Naive thymus-derived CD4-positive, alpha-beta T cell (primary cell): ENCODE measurements at regions not wholly inside any gene's neighbourhood (a gene's known extent, or its start where the extent isn't known, plus 50 kb on each side); places are given as distances from the start of the nearest gene placed in this dataset.

Experiments used
- ATAC-seq: fragments of 150-1000 bp; cut with Tn5 transposase; 2 replicates; pipeline ENCODE4 v1.10.0; 2021; ENCODE audit warnings: mild to moderate bottlenecking, moderate library complexity
- CTCF ChIA-PET: fragments of 350-600 bp; sonication (Branson Sonifier 250); formaldehyde crosslinking; loops from one replicate; lab custom pipeline; 2021; ENCODE audit warnings: antibody characterized with exemption; lab: Charles Lee
- POLR2A ChIA-PET: fragments of 350-600 bp; sonication (Branson Sonifier 250); formaldehyde crosslinking; loops from one replicate; lab custom pipeline; 2021; ENCODE audit warnings: antibody characterized with exemption, inconsistent platforms; lab: Charles Lee
- DNase-seq, 9 donors: peaks; one replicate each; pipeline versions ENCODE4 v3.0.0 to v3.0.0-alpha.2; 2020 to 2022; ENCODE audit warnings: mixed read lengths in 1 of 9
- H3K27ac ChIP-seq: one replicate; pipeline ENCODE4 v1.7.0; 2013; ENCODE audit warnings: mild to moderate bottlenecking, low read depth, low read length, moderate library complexity
- H3K27me3 ChIP-seq, 2 donors: one replicate each; pipeline ENCODE4 v1.7.0; 2013; ENCODE audit warnings: low read length in 2 of 2, mild to moderate bottlenecking in 2 of 2, moderate library complexity in 2 of 2; ENCODE audit not compliant: control insufficient read depth in 2 of 2, insufficient read depth in 2 of 2
- H3K36me3 ChIP-seq, 3 experiments: 1 replicate in 2 of 3; 2 replicates in 1 of 3; pipeline ENCODE4 v1.7.0; 2013; ENCODE audit warnings: low read length in 3 of 3, mild to moderate bottlenecking in 3 of 3, moderate library complexity in 1 of 3; ENCODE audit not compliant: insufficient read depth in 3 of 3, control insufficient read depth in 2 of 3
- H3K4me1 ChIP-seq, 2 donors: one replicate each; pipeline ENCODE4 v1.7.0; 2013; ENCODE audit warnings: low read length in 2 of 2, mild to moderate bottlenecking in 2 of 2, moderate library complexity in 1 of 2; ENCODE audit not compliant: control insufficient read depth in 2 of 2, insufficient read depth in 2 of 2
- H3K4me3 ChIP-seq: 2 replicates; pipeline ENCODE4 v1.7.0; 2013; ENCODE audit warnings: mild to moderate bottlenecking, low read length
- H3K9me3 ChIP-seq, 3 experiments: 1 replicate in 2 of 3; 2 replicates in 1 of 3; pipeline ENCODE4 v1.7.0; 2013; ENCODE audit warnings: low read length in 3 of 3; ENCODE audit not compliant: control insufficient read depth in 2 of 3
- H3K27ac Mint-ChIP-seq, 9 donors: one replicate each; pipeline ENCODE4 v1.8.0; 2020 to 2022; ENCODE audit warnings: mixed read lengths in 9 of 9, mild to moderate bottlenecking in 8 of 9, moderate library complexity in 5 of 9, inconsistent platforms in 2 of 9
- H3K27me3 Mint-ChIP-seq, 5 donors: one replicate each; pipeline ENCODE4 v1.8.0; 2021 to 2022; ENCODE audit warnings: mixed read lengths in 5 of 5, mild to moderate bottlenecking in 1 of 5
- H3K36me3 Mint-ChIP-seq, 5 donors: one replicate each; pipeline ENCODE4 v1.8.0; 2020 to 2022; ENCODE audit warnings: mixed read lengths in 5 of 5, mild to moderate bottlenecking in 3 of 5, inconsistent platforms in 1 of 5
- H3K4me1 Mint-ChIP-seq, 7 donors: one replicate each; pipeline ENCODE4 v1.8.0; 2020 to 2022; ENCODE audit warnings: mixed read lengths in 7 of 7, mild to moderate bottlenecking in 3 of 7, inconsistent platforms in 1 of 7
- H3K4me3 Mint-ChIP-seq, 10 donors: one replicate each; pipeline ENCODE4 v1.8.0; 2020 to 2022; ENCODE audit warnings: mild to moderate bottlenecking in 10 of 10, mixed read lengths in 10 of 10, moderate library complexity in 6 of 10, inconsistent platforms in 2 of 10
- H3K9me3 Mint-ChIP-seq, 11 donors: one replicate each; pipeline ENCODE4 v1.8.0; 2020 to 2022; ENCODE audit warnings: mixed read lengths in 11 of 11, mild to moderate bottlenecking in 4 of 11, inconsistent platforms in 1 of 11, moderate library complexity in 1 of 11
- intact Hi-C, 2 donors: fragments of 100-400 bp; cut with micrococcal nuclease; formaldehyde crosslinking; loops; one replicate each; pipeline ENCODE4 v1.15.1; 2023

- CTCF ChIA-PET: no interaction called here
- Mint-ChIP-seq H3K4me1 (peaks cover 8 to 35% (median 20%) of the 10 kb centered on the region in 7 donors), H3K9me3 (no peaks in the 10 kb centered on the region), H3K27me3 (peaks cover 4 to 19% (median 5%) of the 10 kb centered on the region in 5 donors), H3K36me3 (no peaks in the 10 kb centered on the region), H3K27ac (peak overlapping the region in 4 of 9 donors; percentile 25 to 84 (median 52)), H3K4me3 (peak overlapping the region in 6 of 10 donors; percentile 33 to 96 (median 86))
- H3K9me3 ChIP-seq: no peaks in the 10 kb centered on the region
- peak overlapping the region; percentile 51 for H3K27ac ChIP-seq
- intact Hi-C loops: loop anchor here in 1 of 2 donors (1.0 kb wide), 1 partner anchor 61 kb away; no protein-coding TSS in a partner anchor
- no peaks in the 10 kb centered on the region for H3K36me3 ChIP-seq
- H3K27me3 ChIP-seq: no peaks in the 10 kb centered on the region
- H3K4me1 ChIP-seq: peaks cover 10 to 13% of the 10 kb centered on the region in 2 donors
- ATAC-seq (no peak), DNase-seq (no peak)
- POLR2A ChIA-PET: no interaction called here
- no peak overlapping the region for H3K4me3 ChIP-seq
Observed at GRCh38 chr18:24660956-24661355, 200.5 kb downstream of the HRH4 start.

GRCh38 chr18:24662412-24662821, 202.0 kb downstream of the HRH4 start:
- intact Hi-C loops: no loop called here
- no peak for ATAC-seq
- CTCF ChIA-PET: no interaction called here

GRCh38 chr18:24663026-24663425, 202.6 kb downstream of the HRH4 start:
- Mint-ChIP-seq H3K36me3 (no peaks in the 10 kb centered on the region), H3K27ac (peak overlapping the region in 5 of 9 donors; percentile 44 to 73 (median 58)), H3K9me3 (no peaks in the 10 kb centered on the region), H3K4me3 (peak overlapping the region in 5 of 10 donors; percentile 3 to 47 (median 38)), H3K4me1 (peaks cover 8 to 35% (median 19%) of the 10 kb centered on the region in 7 donors), H3K27me3 (peaks cover 4 to 24% (median 9%) of the 10 kb centered on the region in 5 donors)
- Histone ChIP-seq H3K9me3 (no peaks in the 10 kb centered on the region), H3K4me1 (peaks cover 10 to 13% of the 10 kb centered on the region in 2 donors), H3K27me3 (no peaks in the 10 kb centered on the region), H3K36me3 (no peaks in the 10 kb centered on the region), H3K4me3 (no peak overlapping the region), H3K27ac (no peak overlapping the region)
- ChIA-PET POLR2A (no interaction called here), CTCF (no interaction called here)
- DNase-seq: no peak
- no peak for ATAC-seq
- intact Hi-C loops: no loop called here

More at GRCh38 chr18:24662412-24662821, 202.0 kb downstream of the HRH4 start:
- H3K27me3 ChIP-seq: no peaks in the 10 kb centered on the region
- Mint-ChIP-seq H3K27ac (peak overlapping the region in 3 of 9 donors; percentile 44 to 73 (median 54)), H3K27me3 (peaks cover 4 to 22% (median 7%) of the 10 kb centered on the region in 5 donors), H3K9me3 (no peaks in the 10 kb centered on the region), H3K36me3 (no peaks in the 10 kb centered on the region), H3K4me1 (peaks cover 8 to 35% (median 20%) of the 10 kb centered on the region in 7 donors), H3K4me3 (peak overlapping the region in 4 of 10 donors; percentile 3 to 44 (median 30))
- no peak overlapping the region for H3K27ac ChIP-seq
- H3K9me3 ChIP-seq: no peaks in the 10 kb centered on the region
- H3K4me3 ChIP-seq: no peak overlapping the region
- no peaks in the 10 kb centered on the region for H3K36me3 ChIP-seq
- H3K4me1 ChIP-seq: peaks cover 10 to 13% of the 10 kb centered on the region in 2 donors
- POLR2A ChIA-PET: no interaction called here
- DNase-seq: no peak

- DNase-seq (no peak), ATAC-seq (no peak)
- Histone ChIP-seq H3K9me3 (no peaks in the 10 kb centered on the region), H3K36me3 (no peaks in the 10 kb centered on the region), H3K4me3 (no peak overlapping the region), H3K4me1 (no peaks in the 10 kb centered on the region), H3K27me3 (no peaks in the 10 kb centered on the region), H3K27ac (no peak overlapping the region)
- CTCF ChIA-PET: no interaction called here
- H3K9me3 Mint-ChIP-seq: no peaks in the 10 kb centered on the region
- peaks cover 0 to 22% (median 13%) of the 10 kb centered on the region in 5 donors for H3K27me3 Mint-ChIP-seq
- no peaks in the 10 kb centered on the region for H3K36me3 Mint-ChIP-seq
- intact Hi-C loops: no loop called here
- H3K4me1 Mint-ChIP-seq: no peaks in the 10 kb centered on the region
- peak overlapping the region in 1 of 9 donors; percentile 1 for H3K27ac Mint-ChIP-seq
- POLR2A ChIA-PET: no interaction called here
- H3K4me3 Mint-ChIP-seq: no peak overlapping the region
Observed at GRCh38 chr18:24669015-24669414, 208.6 kb downstream of the HRH4 start.

GRCh38 chr18:24669502-24669901, 209.1 kb downstream of the HRH4 start:
- Mint-ChIP-seq H3K4me1 (no peaks in the 10 kb centered on the region), H3K27me3 (peaks cover 0 to 22% (median 13%) of the 10 kb centered on the region in 5 donors), H3K27ac (no peak overlapping the region), H3K4me3 (no peak overlapping the region), H3K9me3 (no peaks in the 10 kb centered on the region), H3K36me3 (no peaks in the 10 kb centered on the region)
- intact Hi-C loops: no loop called here
- Histone ChIP-seq H3K27me3 (no peaks in the 10 kb centered on the region), H3K36me3 (no peaks in the 10 kb centered on the region), H3K9me3 (no peaks in the 10 kb centered on the region), H3K4me1 (no peaks in the 10 kb centered on the region), H3K4me3 (no peak overlapping the region), H3K27ac (no peak overlapping the region)
- no peak for DNase-seq
- ATAC-seq: no peak
- CTCF ChIA-PET: no interaction called here
- POLR2A ChIA-PET: no interaction called here

- Histone ChIP-seq H3K27ac (no peak overlapping the region), H3K4me1 (no peaks in the 10 kb centered on the region), H3K4me3 (no peak overlapping the region), H3K36me3 (no peaks in the 10 kb centered on the region), H3K27me3 (no peaks in the 10 kb centered on the region), H3K9me3 (no peaks in the 10 kb centered on the region)
- DNase-seq (peak in 3 of 9 donors; percentile 4 to 21 (median 15)), ATAC-seq (no peak)
- Mint-ChIP-seq H3K36me3 (no peaks in the 10 kb centered on the region), H3K27me3 (peaks cover 6 to 18% (median 11%) of the 10 kb centered on the region in 5 donors), H3K4me1 (no peaks in the 10 kb centered on the region), H3K4me3 (no peak overlapping the region), H3K27ac (no peak overlapping the region), H3K9me3 (no peaks in the 10 kb centered on the region)
- CTCF ChIA-PET: interaction anchor here (1.0 kb wide), 2 partner anchors 67 to 71 kb away, joined by 3 read pairs; no protein-coding TSS in a partner anchor
- intact Hi-C loops: loop anchor here (1.0 to 10.0 kb wide), 3 partner anchors 52 to 75 kb away; no protein-coding TSS in a partner anchor
- POLR2A ChIA-PET: no interaction called here
Observed at GRCh38 chr18:24672165-24672941, 211.9 kb downstream of the HRH4 start.
